HEK293 (cell line): ENCODE measurements at regions not wholly inside any gene's neighbourhood (a gene's known extent, or its start where the extent isn't known, plus 50 kb on each side); places are given as distances from the start of the nearest gene placed in this dataset.

Source experiments
- BCL11B ChIP-seq: fragments of 450-650 bp; formaldehyde crosslinking; IDR thresholded peaks from 2 replicates; pipeline ENCODE4 v1.5.1; 2016; ENCODE audit warnings: low read depth, missing biosample characterization, missing genetic modification characterization
- EGR2 ChIP-seq: fragments of 450-650 bp; formaldehyde crosslinking; IDR thresholded peaks from 2 replicates; pipeline ENCODE4 v1.5.1; 2016; ENCODE audit warnings: low read depth, missing biosample characterization, missing genetic modification characterization
- KLF10 ChIP-seq: fragments of 450-650 bp; IDR thresholded peaks from 2 replicates; pipeline ENCODE4 v1.5.1; 2018; ENCODE audit warnings: missing biosample characterization, mild to moderate bottlenecking, missing genetic modification characterization
- MYNN ChIP-seq: fragments of 450-650 bp; formaldehyde crosslinking; IDR thresholded peaks from 2 replicates; pipeline ENCODE4 v1.5.1; 2016; ENCODE audit warnings: missing biosample characterization, missing genetic modification characterization, borderline replicate concordance
- SP3 ChIP-seq: fragments of 450-650 bp; formaldehyde crosslinking; IDR thresholded peaks from 2 replicates; pipeline ENCODE4 v1.5.1; 2016; ENCODE audit warnings: missing biosample characterization, missing genetic modification characterization
- YY1 ChIP-seq: fragments of 450-650 bp; formaldehyde crosslinking; IDR thresholded peaks from 2 replicates; pipeline ENCODE4 v1.5.1; 2018; ENCODE audit warnings: missing biosample characterization, missing genetic modification characterization
- ZBTB21 ChIP-seq: fragments of 450-650 bp; formaldehyde crosslinking; IDR thresholded peaks from 2 replicates; pipeline ENCODE4 v1.5.1; 2017; ENCODE audit warnings: missing biosample characterization, missing genetic modification characterization
- ZBTB8A ChIP-seq: fragments of 450-650 bp; formaldehyde crosslinking; IDR thresholded peaks from 2 replicates; pipeline ENCODE4 v1.5.1; 2016; ENCODE audit warnings: missing biosample characterization, missing genetic modification characterization
- ZFHX2 ChIP-seq: fragments of 450-650 bp; formaldehyde crosslinking; conservative IDR thresholded peaks from 2 replicates; pipeline ENCODE4 v1.5.1; 2016; ENCODE audit warnings: missing biosample characterization, missing genetic modification characterization
- ZIC2 ChIP-seq: fragments of 450-650 bp; formaldehyde crosslinking; IDR thresholded peaks from 2 replicates; pipeline ENCODE4 v1.5.1; 2016; ENCODE audit warnings: missing biosample characterization, missing genetic modification characterization
- ZNF114 ChIP-seq: fragments of 450-650 bp; formaldehyde crosslinking; IDR thresholded peaks from 2 replicates; pipeline ENCODE4 v1.5.0; 2017; ENCODE audit warnings: missing biosample characterization, missing genetic modification characterization
- ZNF132 ChIP-seq: fragments of 450-650 bp; formaldehyde crosslinking; IDR thresholded peaks from 2 replicates; pipeline ENCODE4 v1.5.1; 2017; ENCODE audit warnings: missing biosample characterization, missing genetic modification characterization, borderline replicate concordance
- ZNF133 ChIP-seq: fragments of 450-650 bp; formaldehyde crosslinking; IDR thresholded peaks from 2 replicates; pipeline ENCODE4 v1.5.1; 2016; ENCODE audit warnings: missing biosample characterization, missing genetic modification characterization
- ZNF140 ChIP-seq: fragments of 450-650 bp; formaldehyde crosslinking; IDR thresholded peaks from 2 replicates; pipeline ENCODE4 v1.5.1; 2016; ENCODE audit warnings: missing biosample characterization, missing genetic modification characterization
- ZNF169 ChIP-seq: fragments of 450-650 bp; formaldehyde crosslinking; IDR thresholded peaks from 2 replicates; pipeline ENCODE4 v1.5.1; 2016; ENCODE audit warnings: missing biosample characterization, missing genetic modification characterization
- ZNF416 ChIP-seq: fragments of 450-650 bp; formaldehyde crosslinking; IDR thresholded peaks from 2 replicates; pipeline ENCODE4 v1.5.1; 2016; ENCODE audit warnings: missing biosample characterization, missing genetic modification characterization
- ZNF529 ChIP-seq: fragments of 450-650 bp; formaldehyde crosslinking; IDR thresholded peaks from 2 replicates; pipeline ENCODE4 v1.5.1; 2017; ENCODE audit warnings: missing genetic modification characterization, missing biosample characterization; ENCODE audit not compliant: insufficient replicate concordance
- ZNF561 ChIP-seq: fragments of 450-650 bp; IDR thresholded peaks from 2 replicates; pipeline ENCODE4 v1.5.1; 2018; ENCODE audit warnings: missing biosample characterization, missing genetic modification characterization, borderline replicate concordance
- ZNF600 ChIP-seq: fragments of 450-650 bp; formaldehyde crosslinking; IDR thresholded peaks from 2 replicates; pipeline ENCODE4 v1.5.1; 2016; ENCODE audit warnings: missing biosample characterization, missing genetic modification characterization
- ZNF623 ChIP-seq: fragments of 450-650 bp; formaldehyde crosslinking; IDR thresholded peaks from 2 replicates; pipeline ENCODE4 v1.5.1; 2016; ENCODE audit warnings: missing biosample characterization, missing genetic modification characterization
- ZNF677 ChIP-seq: fragments of 450-650 bp; IDR thresholded peaks from 2 replicates; pipeline ENCODE4 v1.5.0; 2018; ENCODE audit warnings: missing biosample characterization, mild to moderate bottlenecking, missing genetic modification characterization, moderate library complexity
- ZNF791 ChIP-seq: fragments of 450-650 bp; formaldehyde crosslinking; IDR thresholded peaks from 2 replicates; pipeline ENCODE4 v1.5.1; 2016; ENCODE audit warnings: missing biosample characterization, missing genetic modification characterization
- TF ChIP-seq, protein P1 (sequence below): fragments of 450-650 bp; formaldehyde crosslinking; IDR thresholded peaks from 2 replicates; pipeline ENCODE4 v1.5.1; 2016; ENCODE audit warnings: missing biosample characterization, missing genetic modification characterization
- TF ChIP-seq, protein P2 (sequence below): fragments of 450-650 bp; formaldehyde crosslinking; IDR thresholded peaks from 2 replicates; pipeline ENCODE4 v1.5.1; 2017; ENCODE audit warnings: missing biosample characterization, missing genetic modification characterization
- TF ChIP-seq, protein P3 (sequence below): fragments of 450-650 bp; formaldehyde crosslinking; IDR thresholded peaks from 2 replicates; pipeline ENCODE4 v1.5.1; 2016; ENCODE audit warnings: missing biosample characterization, missing genetic modification characterization
- TF ChIP-seq, protein P4 (sequence below): fragments of 450-650 bp; formaldehyde crosslinking; conservative IDR thresholded peaks from 2 replicates; pipeline ENCODE4 v1.5.1; 2016; ENCODE audit warnings: low read depth, missing biosample characterization, missing genetic modification characterization

DNA sequence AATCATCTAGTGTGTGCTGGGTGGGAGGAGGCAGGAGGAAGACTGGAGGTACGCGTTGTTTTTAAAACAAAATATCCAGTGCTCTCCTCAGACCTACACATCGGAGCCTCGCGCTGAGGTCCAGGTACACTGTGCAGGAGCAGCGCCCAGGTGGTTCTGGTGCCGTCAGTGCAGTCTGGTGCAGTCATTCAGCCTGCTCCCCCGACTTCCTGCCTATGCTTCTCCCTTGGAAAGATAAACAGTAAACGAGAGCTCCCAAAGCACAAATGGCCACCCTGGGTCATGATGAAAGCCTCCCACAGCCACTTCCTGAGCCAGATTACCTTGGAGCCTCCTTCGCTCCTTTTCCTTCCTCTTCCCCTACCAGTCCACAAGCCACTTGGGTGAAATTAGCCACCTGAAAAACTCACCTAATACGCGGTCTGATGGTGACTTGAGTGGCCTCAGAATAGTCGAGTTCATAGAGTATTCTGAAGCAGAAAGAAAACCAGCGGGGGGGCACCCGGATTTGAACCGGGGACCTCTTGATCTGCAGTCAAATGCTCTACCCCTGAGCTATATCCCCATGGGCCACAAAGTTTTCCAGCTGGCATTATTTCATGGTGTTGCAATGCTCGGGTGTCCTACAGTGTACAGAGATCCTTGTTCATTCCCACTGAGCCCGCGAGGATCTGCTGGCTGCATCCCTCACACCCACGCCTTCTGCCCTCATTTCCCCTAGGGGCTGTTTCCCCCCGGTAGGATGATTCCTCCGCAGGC lies 82.5 kb downstream of the ZNF467 start (continued):
- TF ChIP-seq, protein P1, sequence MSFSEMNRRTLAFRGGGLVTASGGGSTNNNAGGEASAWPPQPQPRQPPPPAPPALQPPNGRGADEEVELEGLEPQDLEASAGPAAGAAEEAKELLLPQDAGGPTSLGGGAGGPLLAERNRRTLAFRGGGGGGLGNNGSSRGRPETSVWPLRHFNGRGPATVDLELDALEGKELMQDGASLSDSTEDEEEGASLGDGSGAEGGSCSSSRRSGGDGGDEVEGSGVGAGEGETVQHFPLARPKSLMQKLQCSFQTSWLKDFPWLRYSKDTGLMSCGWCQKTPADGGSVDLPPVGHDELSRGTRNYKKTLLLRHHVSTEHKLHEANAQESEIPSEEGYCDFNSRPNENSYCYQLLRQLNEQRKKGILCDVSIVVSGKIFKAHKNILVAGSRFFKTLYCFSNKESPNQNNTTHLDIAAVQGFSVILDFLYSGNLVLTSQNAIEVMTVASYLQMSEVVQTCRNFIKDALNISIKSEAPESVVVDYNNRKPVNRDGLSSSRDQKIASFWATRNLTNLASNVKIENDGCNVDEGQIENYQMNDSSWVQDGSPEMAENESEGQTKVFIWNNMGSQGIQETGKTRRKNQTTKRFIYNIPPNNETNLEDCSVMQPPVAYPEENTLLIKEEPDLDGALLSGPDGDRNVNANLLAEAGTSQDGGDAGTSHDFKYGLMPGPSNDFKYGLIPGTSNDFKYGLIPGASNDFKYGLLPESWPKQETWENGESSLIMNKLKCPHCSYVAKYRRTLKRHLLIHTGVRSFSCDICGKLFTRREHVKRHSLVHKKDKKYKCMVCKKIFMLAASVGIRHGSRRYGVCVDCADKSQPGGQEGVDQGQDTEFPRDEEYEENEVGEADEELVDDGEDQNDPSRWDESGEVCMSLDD (tag by site-specific recombination): peak; percentile 97
- TF ChIP-seq ZNF132 (tag by site-specific recombination): no peak
- TF ChIP-seq ZNF416: no peak
- TF ChIP-seq ZFHX2 (tag by site-specific recombination): peak; percentile 83
- peak; percentile 86 for TF ChIP-seq ZNF561 (tag by site-specific recombination)
- no peak for TF ChIP-seq ZBTB21
- peak; percentile 68 for TF ChIP-seq ZIC2 (tag by site-specific recombination)
- no peak for TF ChIP-seq ZNF529 (tag by site-specific recombination)
- TF ChIP-seq ZNF114 (tag by site-specific recombination): no peak
- TF ChIP-seq ZNF791 (tag by site-specific recombination): no peak
- TF ChIP-seq, protein P2, sequence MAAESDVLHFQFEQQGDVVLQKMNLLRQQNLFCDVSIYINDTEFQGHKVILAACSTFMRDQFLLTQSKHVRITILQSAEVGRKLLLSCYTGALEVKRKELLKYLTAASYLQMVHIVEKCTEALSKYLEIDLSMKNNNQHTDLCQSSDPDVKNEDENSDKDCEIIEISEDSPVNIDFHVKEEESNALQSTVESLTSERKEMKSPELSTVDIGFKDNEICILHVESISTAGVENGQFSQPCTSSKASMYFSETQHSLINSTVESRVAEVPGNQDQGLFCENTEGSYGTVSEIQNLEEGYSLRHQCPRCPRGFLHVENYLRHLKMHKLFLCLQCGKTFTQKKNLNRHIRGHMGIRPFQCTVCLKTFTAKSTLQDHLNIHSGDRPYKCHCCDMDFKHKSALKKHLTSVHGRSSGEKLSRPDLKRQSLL (tag by site-specific recombination): peak; percentile 65
- TF ChIP-seq ZNF677 (tag by site-specific recombination): no peak
- no peak for TF ChIP-seq ZNF133 (tag by site-specific recombination)
- peak; percentile 25; the same call in 1 of the 2 replicates for TF ChIP-seq YY1 (tag by site-specific recombination)
- peak; percentile 62; the same call in 1 of the 2 replicates for TF ChIP-seq KLF10 (tag by site-specific recombination)
- TF ChIP-seq ZBTB8A: peak; percentile 77
- peak; percentile 83; the same call in 1 of the 2 replicates for TF ChIP-seq ZNF600 (tag by site-specific recombination)
- TF ChIP-seq ZNF623 (tag by site-specific recombination): peak; percentile 22; the same call in 1 of the 2 replicates
- TF ChIP-seq, protein P3, sequence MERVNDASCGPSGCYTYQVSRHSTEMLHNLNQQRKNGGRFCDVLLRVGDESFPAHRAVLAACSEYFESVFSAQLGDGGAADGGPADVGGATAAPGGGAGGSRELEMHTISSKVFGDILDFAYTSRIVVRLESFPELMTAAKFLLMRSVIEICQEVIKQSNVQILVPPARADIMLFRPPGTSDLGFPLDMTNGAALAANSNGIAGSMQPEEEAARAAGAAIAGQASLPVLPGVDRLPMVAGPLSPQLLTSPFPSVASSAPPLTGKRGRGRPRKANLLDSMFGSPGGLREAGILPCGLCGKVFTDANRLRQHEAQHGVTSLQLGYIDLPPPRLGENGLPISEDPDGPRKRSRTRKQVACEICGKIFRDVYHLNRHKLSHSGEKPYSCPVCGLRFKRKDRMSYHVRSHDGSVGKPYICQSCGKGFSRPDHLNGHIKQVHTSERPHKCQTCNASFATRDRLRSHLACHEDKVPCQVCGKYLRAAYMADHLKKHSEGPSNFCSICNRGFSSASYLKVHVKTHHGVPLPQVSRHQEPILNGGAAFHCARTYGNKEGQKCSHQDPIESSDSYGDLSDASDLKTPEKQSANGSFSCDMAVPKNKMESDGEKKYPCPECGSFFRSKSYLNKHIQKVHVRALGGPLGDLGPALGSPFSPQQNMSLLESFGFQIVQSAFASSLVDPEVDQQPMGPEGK (tag by site-specific recombination): peak; percentile 77
- TF ChIP-seq ZNF169 (tag by site-specific recombination): no peak
- no peak for TF ChIP-seq ZNF140 (tag by site-specific recombination)
- TF ChIP-seq, protein P4, sequence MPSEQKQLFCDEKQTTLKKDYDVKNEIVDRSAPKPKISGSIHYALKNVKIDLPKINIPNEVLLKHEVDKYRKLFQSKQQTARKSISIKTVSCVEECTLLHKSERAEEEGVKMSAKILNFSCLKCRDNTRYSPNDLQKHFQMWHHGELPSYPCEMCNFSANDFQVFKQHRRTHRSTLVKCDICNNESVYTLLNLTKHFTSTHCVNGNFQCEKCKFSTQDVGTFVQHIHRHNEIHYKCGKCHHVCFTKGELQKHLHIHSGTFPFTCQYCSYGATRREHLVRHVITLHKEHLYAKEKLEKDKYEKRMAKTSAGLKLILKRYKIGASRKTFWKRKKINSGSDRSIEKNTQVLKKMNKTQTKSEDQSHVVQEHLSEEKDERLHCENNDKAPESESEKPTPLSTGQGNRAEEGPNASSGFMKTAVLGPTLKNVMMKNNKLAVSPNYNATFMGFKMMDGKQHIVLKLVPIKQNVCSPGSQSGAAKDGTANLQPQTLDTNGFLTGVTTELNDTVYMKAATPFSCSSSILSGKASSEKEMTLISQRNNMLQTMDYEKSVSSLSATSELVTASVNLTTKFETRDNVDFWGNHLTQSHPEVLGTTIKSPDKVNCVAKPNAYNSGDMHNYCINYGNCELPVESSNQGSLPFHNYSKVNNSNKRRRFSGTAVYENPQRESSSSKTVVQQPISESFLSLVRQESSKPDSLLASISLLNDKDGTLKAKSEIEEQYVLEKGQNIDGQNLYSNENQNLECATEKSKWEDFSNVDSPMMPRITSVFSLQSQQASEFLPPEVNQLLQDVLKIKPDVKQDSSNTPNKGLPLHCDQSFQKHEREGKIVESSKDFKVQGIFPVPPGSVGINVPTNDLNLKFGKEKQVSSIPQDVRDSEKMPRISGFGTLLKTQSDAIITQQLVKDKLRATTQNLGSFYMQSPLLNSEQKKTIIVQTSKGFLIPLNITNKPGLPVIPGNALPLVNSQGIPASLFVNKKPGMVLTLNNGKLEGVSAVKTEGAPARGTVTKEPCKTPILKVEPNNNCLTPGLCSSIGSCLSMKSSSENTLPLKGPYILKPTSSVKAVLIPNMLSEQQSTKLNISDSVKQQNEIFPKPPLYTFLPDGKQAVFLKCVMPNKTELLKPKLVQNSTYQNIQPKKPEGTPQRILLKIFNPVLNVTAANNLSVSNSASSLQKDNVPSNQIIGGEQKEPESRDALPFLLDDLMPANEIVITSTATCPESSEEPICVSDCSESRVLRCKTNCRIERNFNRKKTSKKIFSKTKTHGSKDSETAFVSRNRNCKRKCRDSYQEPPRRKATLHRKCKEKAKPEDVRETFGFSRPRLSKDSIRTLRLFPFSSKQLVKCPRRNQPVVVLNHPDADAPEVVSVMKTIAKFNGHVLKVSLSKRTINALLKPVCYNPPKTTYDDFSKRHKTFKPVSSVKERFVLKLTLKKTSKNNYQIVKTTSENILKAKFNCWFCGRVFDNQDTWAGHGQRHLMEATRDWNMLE (tag by site-specific recombination): peak; percentile 50
- TF ChIP-seq MYNN (tag by site-specific recombination): no peak
- peak; percentile 46; the same call in 1 of the 2 replicates for TF ChIP-seq SP3
- peak; percentile 59; the same call in 1 of the 2 replicates for TF ChIP-seq EGR2 (tag by site-specific recombination)
- no peak for TF ChIP-seq BCL11B (tag by site-specific recombination)
